ENCODE measurements at regions not wholly inside any gene's neighbourhood (a gene's known extent, or its start where the extent isn't known, plus 50 kb on each side); places are given as distances from the start of the nearest gene placed in this dataset.

DNA sequence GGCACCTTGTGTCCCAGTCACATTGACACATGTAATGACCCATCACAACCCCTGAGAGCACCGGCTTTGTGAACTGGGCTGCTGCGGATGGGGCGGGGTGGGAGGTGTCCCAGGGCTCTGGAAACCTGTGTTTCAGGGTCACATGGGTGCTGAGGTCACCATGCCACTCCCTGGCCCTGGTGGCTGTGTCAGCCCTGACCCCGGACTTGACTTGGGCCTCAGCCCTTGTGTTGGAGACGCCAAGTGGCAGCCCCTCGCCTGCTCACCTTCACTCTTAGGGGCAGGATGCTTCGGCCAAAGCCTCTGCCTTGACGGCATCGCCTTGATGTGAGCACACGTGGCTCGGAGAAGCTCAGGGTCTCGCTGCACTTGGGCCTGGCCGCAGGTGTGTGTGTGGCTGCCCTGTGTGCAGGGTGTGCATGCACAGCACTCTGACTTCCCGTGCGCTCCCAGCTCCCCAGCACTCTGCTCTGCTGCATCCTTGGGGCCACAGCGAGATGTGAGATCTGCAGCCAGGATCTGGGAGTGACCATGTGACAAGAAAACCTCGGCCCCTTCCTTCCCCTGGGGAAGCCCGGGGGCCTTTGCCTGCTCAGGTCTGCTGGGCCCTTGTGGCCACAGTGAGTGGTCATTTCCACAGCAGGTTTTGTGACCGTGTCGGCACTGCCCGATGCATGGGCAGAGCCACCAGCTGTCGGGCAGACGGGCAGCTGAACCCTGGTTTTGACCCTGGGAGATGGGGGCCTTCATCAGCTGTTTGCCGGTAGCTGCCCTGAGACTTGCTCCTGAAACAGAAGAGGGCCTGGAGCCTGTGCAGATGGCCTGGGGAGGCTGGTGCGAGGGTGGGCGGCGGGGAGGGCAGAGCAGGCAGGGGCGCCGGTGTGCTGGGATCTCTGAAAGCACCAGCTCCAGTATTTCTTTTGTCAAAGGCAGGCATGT is 167.4 kb downstream of the KIF26A start:
- TF ChIP-seq, protein P1, sequence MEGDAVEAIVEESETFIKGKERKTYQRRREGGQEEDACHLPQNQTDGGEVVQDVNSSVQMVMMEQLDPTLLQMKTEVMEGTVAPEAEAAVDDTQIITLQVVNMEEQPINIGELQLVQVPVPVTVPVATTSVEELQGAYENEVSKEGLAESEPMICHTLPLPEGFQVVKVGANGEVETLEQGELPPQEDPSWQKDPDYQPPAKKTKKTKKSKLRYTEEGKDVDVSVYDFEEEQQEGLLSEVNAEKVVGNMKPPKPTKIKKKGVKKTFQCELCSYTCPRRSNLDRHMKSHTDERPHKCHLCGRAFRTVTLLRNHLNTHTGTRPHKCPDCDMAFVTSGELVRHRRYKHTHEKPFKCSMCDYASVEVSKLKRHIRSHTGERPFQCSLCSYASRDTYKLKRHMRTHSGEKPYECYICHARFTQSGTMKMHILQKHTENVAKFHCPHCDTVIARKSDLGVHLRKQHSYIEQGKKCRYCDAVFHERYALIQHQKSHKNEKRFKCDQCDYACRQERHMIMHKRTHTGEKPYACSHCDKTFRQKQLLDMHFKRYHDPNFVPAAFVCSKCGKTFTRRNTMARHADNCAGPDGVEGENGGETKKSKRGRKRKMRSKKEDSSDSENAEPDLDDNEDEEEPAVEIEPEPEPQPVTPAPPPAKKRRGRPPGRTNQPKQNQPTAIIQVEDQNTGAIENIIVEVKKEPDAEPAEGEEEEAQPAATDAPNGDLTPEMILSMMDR (IDR thresholded peaks at IDR 0.05) = no peak
- TF ChIP-seq POLR2A (IDR thresholded peaks at IDR 0.05) (no peak), POLR2AphosphoS5 (IDR thresholded peaks at IDR 0.05) (no peak), EP300 (IDR thresholded peaks at IDR 0.05; ENCODE audit: low read depth) (no peak)
